DND-41 (cell line): ENCODE measurements at regions not wholly inside any gene's neighbourhood (a gene's known extent, or its start where the extent isn't known, plus 50 kb on each side); places are given as distances from the start of the nearest gene placed in this dataset.

Experiments
- ATAC-seq: fragments of 200-7000 bp; cut with Tn5 transposase; 3 replicates; pipeline ENCODE4 v1.9.1; 2021; ENCODE audit warnings: low read depth; ENCODE audit not compliant: insufficient read depth
- DNase-seq: peaks from one replicate; pipeline ENCODE4 v3.0.0-alpha.2; 2020
- H2AFZ ChIP-seq: 2 replicates; pipeline ENCODE4 v1.6.0; 2012; ENCODE audit warnings: low read depth, low read length
- H3K27ac ChIP-seq: 2 replicates; pipeline ENCODE4 v1.5.1; 2012; ENCODE audit warnings: low read length, inconsistent platforms
- H3K27me3 ChIP-seq: fragments of 200-600 bp; sonication (generic); 2 replicates; pipeline ENCODE4 v1.6.0; 2012; ENCODE audit warnings: low read length, mild to moderate bottlenecking, inconsistent platforms; ENCODE audit not compliant: insufficient read depth, poor library complexity
- H3K36me3 ChIP-seq: 2 replicates; pipeline ENCODE4 v1.5.1; 2012; ENCODE audit warnings: low read length, inconsistent platforms; ENCODE audit not compliant: insufficient read depth
- H3K4me1 ChIP-seq: 2 replicates; pipeline ENCODE4 v1.5.1; 2012; ENCODE audit warnings: mild to moderate bottlenecking, low read length; ENCODE audit not compliant: insufficient read depth
- H3K4me2 ChIP-seq: 2 replicates; pipeline ENCODE4 v1.6.0; 2012; ENCODE audit warnings: mild to moderate bottlenecking, moderate library complexity, low read length, inconsistent platforms; ENCODE audit not compliant: insufficient read depth
- H3K4me3 ChIP-seq, 2 experiments: fragments of 200-600 bp in 1 of 2; shearing (Covaris generic) in 1 of 2; 2 replicates each; pipeline ENCODE4 v1.5.1; 2012 to 2016; ENCODE audit warnings: inconsistent platforms in 2 of 2, low read length in 2 of 2, mild to moderate bottlenecking in 2 of 2, low read depth in 1 of 2, moderate library complexity in 1 of 2
- H3K79me2 ChIP-seq: 2 replicates; pipeline ENCODE4 v1.6.0; 2012; ENCODE audit warnings: low read length, inconsistent platforms; ENCODE audit not compliant: insufficient read depth
- H3K9ac ChIP-seq: 2 replicates; pipeline ENCODE4 v1.6.0; 2012; ENCODE audit warnings: low read depth, mild to moderate bottlenecking, inconsistent platforms, low read length, moderate library complexity
- H3K9me3 ChIP-seq: 2 replicates; pipeline ENCODE4 v1.5.1; 2012; ENCODE audit warnings: low read length, moderate library complexity, mild to moderate bottlenecking, inconsistent platforms; ENCODE audit not compliant: insufficient read depth, severe bottlenecking
- H4K20me1 ChIP-seq: 2 replicates; pipeline ENCODE4 v1.6.0; 2012; ENCODE audit warnings: low read length; ENCODE audit not compliant: insufficient read depth
- EZH2 ChIP-seq: IDR thresholded peaks from 3 replicates; pipeline ENCODE4 v1.6.1; 2012; ENCODE audit warnings: borderline replicate concordance, low read depth, mild to moderate bottlenecking, moderate library complexity, low read length, inconsistent platforms; ENCODE audit not compliant: severe bottlenecking
- TF ChIP-seq, protein P1 (sequence below): IDR thresholded peaks from 2 replicates; pipeline ENCODE4 v1.5.1; 2012; ENCODE audit warnings: borderline replicate concordance, low read length, moderate library complexity, mild to moderate bottlenecking; ENCODE audit not compliant: poor library complexity, severe bottlenecking; ENCODE audit errors: extremely low read depth

DNA sequence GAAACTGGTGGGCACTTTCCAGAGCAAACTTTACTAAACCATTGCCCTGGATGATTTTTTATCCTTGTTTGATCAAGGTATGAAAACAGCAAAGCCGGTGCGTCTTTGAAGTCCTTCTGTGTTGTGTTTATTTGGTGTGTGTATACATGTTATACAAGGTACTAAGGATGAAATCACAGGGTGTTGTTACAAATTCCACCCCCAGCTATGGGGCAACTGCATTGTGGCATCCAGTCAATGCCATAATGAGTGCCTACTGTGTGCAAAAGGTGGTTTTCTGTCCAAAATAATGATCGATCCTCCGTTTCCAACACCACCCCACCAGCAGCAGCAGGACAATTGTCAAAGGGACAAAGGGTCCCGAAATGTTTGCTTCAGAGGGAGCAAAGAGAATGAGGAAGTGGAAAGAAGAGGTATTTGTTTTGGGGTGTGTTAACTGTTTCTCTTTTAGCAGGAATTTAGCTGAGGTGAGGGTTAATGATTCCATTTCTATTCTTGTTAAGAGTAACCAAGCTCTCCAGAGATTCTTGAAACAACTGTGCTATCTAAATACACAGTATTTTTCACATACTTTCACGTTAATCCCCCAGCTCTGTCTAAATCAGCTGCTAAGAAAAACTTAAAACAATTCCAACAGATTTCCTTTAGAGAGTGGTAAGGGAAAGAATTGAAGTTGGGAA, 568.7 kb upstream of the KLF4 start:
- TF ChIP-seq, protein P1, sequence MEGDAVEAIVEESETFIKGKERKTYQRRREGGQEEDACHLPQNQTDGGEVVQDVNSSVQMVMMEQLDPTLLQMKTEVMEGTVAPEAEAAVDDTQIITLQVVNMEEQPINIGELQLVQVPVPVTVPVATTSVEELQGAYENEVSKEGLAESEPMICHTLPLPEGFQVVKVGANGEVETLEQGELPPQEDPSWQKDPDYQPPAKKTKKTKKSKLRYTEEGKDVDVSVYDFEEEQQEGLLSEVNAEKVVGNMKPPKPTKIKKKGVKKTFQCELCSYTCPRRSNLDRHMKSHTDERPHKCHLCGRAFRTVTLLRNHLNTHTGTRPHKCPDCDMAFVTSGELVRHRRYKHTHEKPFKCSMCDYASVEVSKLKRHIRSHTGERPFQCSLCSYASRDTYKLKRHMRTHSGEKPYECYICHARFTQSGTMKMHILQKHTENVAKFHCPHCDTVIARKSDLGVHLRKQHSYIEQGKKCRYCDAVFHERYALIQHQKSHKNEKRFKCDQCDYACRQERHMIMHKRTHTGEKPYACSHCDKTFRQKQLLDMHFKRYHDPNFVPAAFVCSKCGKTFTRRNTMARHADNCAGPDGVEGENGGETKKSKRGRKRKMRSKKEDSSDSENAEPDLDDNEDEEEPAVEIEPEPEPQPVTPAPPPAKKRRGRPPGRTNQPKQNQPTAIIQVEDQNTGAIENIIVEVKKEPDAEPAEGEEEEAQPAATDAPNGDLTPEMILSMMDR: no peak
- TF ChIP-seq EZH2: no peak
- H3K4me2 ChIP-seq: no peak overlapping the region
- H3K4me3 ChIP-seq: no peak overlapping the region
- no peak overlapping the region for H3K27ac ChIP-seq
- no peak for DNase-seq
- no peaks in the 10 kb centered on the region for H3K9me3 ChIP-seq
- H3K27me3 ChIP-seq: no peaks in the 10 kb centered on the region
- no peak for ATAC-seq
- H4K20me1 ChIP-seq: no peaks in the 10 kb centered on the region
- no peaks in the 10 kb centered on the region for H3K36me3 ChIP-seq
- no peaks in the 10 kb centered on the region for H3K4me1 ChIP-seq
- no peaks in the 10 kb centered on the region for H3K79me2 ChIP-seq
- H2AFZ ChIP-seq: no peak overlapping the region
- no peak overlapping the region for H3K9ac ChIP-seq

DNA sequence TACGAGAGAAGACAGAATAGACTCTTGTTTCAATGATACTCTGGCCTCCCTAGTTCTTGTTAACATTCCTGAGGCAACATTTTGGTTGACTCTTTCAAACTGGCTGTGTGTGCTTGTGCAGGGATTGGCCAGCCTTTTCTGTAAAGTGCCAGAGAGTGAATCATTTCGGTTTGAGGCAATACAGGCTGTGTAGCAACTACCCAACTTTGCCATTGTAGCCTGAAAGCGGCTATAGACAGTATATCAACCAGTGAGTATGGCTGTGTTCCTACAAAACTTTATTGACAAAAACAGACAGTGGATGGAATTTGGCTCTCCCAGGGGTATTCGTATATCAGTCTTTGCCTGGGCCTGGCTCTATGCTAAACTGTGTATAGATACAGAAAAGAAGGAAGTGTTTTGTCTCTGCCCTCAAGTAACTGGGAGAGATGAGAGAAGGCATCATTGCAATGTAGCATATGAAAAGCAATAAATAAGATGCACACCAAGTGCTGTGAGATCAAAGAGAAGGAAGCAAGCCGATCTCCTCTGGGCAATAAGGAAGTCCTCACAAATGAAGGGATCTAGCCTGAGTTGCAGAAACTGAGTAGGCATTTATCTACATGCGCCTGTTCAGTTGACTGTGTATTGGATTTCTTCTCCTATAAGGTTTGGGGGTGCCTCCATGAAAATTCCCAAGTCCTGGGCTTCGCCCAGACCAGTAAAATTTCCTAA, 568.0 kb upstream of the KLF4 start:
- no peak for TF ChIP-seq EZH2
- TF ChIP-seq, protein P1: no peak
- no peak overlapping the region for H3K4me3 ChIP-seq
- DNase-seq: no peak
- H3K4me1 ChIP-seq: no peaks in the 10 kb centered on the region
- H3K79me2 ChIP-seq: no peaks in the 10 kb centered on the region
- no peaks in the 10 kb centered on the region for H3K9me3 ChIP-seq
- H3K36me3 ChIP-seq: no peaks in the 10 kb centered on the region
- ATAC-seq: no peak
- no peak overlapping the region for H3K9ac ChIP-seq
- no peaks in the 10 kb centered on the region for H4K20me1 ChIP-seq
- no peaks in the 10 kb centered on the region for H3K27me3 ChIP-seq
- H3K27ac ChIP-seq: no peak overlapping the region
- H2AFZ ChIP-seq: no peak overlapping the region
- H3K4me2 ChIP-seq: no peak overlapping the region

DNA sequence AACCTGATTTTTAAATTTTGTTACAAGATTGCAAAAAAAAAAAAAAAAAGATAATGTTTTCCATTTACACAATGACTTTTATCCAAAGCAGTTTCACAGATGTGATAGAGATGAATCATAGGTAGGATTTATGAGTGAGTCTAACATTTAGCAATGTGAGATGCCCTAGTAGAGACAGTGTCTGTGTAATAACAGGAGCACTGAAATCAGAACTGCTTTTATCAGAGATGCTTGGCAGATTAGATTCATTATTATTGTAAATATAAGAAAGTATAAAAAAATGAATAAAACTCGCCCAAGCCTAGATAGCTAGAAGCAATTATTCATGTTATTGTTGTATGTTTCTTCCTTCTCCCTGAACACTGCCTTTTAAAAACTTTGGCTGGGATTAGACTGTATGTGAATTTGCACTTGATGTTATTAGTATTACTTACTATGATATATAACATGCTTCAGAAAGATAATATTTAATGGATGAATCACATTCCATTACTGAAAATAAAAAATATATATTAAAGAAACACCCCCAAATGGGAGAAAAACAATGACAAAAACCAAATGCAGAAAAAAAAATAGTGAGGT, 567.3 kb upstream of the KLF4 start:
- Histone ChIP-seq H3K9me3 (no peaks in the 10 kb centered on the region), H3K27ac (no peak overlapping the region), H3K36me3 (no peaks in the 10 kb centered on the region), H2AFZ (no peak overlapping the region), H3K79me2 (no peaks in the 10 kb centered on the region), H3K27me3 (no peaks in the 10 kb centered on the region), H3K4me3 (no peak overlapping the region), H3K9ac (no peak overlapping the region), H3K4me2 (no peak overlapping the region), H3K4me1 (no peaks in the 10 kb centered on the region), H4K20me1 (no peaks in the 10 kb centered on the region)
- no peak for TF ChIP-seq EZH2
- DNase-seq: no peak
- no peak for ATAC-seq

DNA sequence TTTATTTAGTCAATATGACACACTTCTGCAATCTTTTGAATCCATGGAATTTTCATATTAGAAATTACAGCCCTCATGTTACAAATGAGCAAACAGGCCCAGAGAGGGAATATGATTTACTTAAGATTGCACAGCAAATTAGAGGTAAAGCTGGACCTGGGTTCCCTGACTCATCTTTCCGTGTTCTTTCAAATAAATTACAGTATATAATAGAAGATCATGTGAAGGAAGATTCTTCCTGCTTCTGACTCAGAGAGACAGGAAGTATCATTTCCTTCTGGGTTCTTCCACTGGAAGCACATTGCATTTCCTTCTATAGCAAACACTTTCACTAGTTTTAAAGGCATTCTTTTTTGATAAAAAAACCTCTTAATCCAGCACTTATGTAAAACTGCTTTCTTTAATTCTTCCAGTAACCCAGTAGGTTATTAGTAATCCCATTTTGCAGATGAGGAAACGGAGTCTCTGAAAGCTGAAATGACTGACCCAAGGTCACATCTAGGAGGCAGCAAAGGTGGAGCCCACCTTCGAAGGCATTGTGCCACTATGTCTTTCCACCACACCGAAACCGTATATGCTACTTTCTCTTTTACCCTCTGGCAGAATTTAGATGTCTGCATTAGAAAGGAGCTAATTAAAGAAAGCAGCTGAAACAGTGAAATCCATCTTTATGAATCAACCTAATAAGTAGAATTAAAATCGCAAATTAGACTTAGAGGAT, 566.7 kb upstream of the KLF4 start:
- no peak overlapping the region for H3K4me2 ChIP-seq
- DNase-seq (no peak), ATAC-seq (no peak)

More for the DNA sequence above, 566.7 kb upstream of the KLF4 start:
- Histone ChIP-seq H2AFZ (no peak overlapping the region), H3K9ac (no peak overlapping the region), H3K36me3 (no peaks in the 10 kb centered on the region), H3K9me3 (no peaks in the 10 kb centered on the region), H3K4me3 (no peak overlapping the region), H4K20me1 (no peaks in the 10 kb centered on the region), H3K79me2 (no peaks in the 10 kb centered on the region), H3K27me3 (no peaks in the 10 kb centered on the region), H3K27ac (no peak overlapping the region), H3K4me1 (no peaks in the 10 kb centered on the region)
- TF ChIP-seq, protein P1: no peak
- TF ChIP-seq EZH2: no peak
